Stimulated activated CD8-positive, alpha-beta memory T cell treated with anti-CD3 and anti-CD28 coated beads, Interleukin-12 subunit alpha, Interleukin-12 subunit beta, amount 100 ng/mL, for 24 hours (primary cell): ENCODE measurements at regions not wholly inside any gene's neighbourhood (a gene's known extent, or its start where the extent isn't known, plus 50 kb on each side); places are given as distances from the start of the nearest gene placed in this dataset.

Experiments
- DNase-seq: peaks from one replicate; pipeline ENCODE4 v3.0.0-alpha.2; 2020; ENCODE audit errors: extremely low read depth

DNA sequence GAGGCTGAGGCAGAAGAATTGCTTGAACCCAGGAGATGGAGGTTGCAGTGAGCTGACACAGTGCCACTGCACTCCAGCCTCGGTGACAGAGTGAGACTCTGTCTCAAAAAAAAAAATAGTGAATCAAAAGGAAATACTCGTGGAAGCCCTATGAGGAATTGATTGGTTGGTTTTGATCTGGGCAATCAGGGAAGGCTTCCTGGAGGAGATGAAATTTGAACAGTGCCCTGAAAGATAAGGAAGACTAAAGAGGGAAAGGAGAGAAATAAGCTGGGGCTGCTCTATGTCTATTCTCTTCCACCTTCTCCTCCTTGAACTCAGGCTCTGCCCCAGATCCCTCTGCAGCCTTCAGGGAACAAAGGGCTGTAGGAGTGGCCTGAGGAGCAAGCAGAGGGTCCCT, 54.1 kb downstream of the IRF2BPL start:
- DNase-seq, result no peak

DNA sequence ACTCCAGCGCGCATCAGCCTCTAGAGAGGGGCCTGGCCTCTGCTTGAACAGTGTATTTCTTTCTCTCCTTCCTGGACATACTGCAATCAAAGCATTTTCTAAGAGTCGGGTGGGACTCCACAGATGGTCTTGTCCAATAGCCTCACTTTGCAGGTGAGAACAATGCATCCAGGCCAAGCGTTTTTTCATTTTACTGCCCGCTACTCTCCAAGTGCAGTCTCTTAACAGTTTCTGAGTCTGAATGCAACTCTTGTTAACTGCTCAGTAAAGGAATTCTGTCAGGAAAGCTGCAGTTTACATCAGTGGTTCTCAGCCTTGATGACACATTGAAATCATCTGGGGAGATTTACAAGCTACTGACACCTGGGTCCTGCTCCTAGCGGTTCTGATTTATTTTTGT, 57.0 kb downstream of the IRF2BPL start:
- no peak for DNase-seq

DNA sequence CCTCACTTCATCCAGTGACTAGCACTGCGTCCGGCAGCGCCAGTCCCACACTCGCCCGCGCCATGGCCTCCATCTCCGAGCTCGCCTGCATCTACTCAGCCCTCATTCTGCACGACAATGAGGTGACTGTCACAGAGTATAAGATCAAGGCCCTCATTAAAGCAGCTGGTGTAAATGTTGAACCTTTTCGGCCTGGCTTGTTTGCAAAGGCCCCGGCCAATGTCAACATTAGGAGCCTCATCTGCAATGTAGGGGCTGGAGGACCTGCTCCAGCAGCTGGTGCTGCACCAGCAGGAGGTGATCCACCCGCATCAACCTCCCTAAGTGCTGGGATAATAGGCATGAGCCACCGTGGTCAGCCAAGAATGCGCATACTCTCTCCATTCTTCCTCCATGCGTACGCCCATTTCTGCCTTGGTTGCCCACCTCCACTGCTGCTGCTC, 59.9 kb downstream of the IRF2BPL start:
- DNase-seq, result no peak

DNA sequence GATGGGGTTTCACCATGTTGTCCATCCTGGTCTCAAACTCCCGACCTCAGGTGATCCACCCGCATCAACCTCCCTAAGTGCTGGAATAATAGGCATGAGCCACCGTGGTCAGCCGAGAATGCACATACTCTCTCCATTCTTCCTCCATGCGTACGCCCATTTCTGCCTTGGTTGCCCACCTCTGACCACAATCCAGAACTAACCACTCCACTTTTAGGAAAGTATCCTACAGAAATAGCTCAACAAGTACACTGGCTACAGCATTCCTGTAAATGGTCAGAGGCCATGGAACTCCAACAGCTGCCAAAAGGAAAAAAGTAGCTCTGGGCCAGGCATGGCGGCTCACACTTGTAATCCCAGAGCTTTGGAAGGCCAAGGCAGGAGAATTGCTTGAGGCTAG, 60.7 kb downstream of the IRF2BPL start:
- no peak for DNase-seq

DNA sequence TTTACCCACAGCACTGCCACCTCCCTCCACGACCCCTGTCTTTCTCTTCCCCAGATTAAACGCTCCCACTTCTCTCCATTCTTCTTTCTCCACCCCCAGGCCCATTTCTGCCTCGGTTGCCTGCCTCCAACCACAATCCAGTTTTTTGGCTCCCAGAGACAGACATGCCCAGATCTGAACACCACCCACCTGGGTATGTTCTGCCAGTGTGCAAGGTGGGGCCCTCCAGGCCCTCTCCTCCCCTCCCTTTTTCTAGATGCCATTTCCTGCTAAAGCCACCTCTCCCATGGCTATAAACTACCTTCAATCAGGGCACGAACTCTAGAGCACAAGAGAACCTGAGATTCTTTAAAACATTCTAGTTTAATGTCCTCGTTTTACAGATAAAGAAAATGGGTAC, 63.3 kb downstream of the IRF2BPL start:
- DNase-seq, result no peak

DNA sequence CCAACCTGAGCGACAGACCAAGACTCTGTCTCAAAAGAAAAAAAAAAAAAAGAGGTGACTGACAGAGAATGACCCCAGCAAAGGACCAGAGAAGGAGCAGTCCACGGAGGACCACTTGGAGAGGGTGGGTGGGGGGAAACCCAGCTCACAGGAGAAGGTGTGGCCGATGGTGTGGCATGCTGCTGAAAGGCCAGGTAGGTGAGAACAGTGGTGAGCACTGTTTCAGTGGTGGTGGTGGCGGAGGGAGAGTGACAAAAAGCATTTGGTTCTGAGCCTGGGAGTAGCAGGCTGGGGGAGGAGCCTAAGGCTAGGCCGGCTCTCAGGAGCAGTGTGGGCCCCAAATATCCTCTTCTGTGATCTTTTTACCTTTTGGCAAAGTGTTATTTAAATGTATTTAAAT, 63.8 kb downstream of the IRF2BPL start:
- DNase-seq, result no peak

DNA sequence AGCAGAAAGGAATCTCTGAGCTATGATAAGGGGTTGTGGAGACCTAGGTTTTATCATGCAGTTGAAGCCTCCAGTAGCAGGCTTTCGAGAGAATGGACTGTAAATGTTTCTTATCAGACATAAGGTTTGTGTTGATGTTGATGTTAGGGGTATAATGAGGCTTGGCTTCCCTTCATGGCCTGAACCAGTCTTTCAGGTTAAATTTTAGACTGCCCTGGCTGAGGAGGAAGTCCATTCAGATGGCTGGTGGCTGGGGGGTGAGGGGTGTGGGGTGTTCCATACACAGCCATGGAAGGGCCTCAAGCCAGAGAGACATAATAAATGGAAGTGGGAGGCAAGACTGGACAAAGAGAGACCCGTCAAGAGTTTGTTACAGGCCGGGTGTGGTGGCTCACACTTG, 65.1 kb downstream of the IRF2BPL start:
- DNase-seq, result no peak

DNA sequence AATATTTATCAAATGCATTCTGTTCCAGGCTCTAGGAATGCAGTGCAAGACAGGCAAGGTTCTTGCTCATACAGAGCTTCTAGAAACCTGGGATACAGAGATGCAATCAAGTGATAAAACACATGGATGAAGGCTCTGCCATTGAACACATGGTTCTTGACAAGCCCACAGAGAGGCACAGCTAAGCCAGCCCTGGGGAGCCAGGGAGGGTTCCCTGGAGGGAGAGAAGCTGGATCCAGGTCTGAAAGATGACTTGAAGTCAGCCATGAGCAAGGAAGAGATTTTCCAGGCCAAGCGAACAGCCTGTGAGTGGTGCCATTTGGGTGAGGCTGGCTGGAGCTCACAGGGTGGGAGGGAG, 66.2 kb downstream of the IRF2BPL start:
- no peak for DNase-seq

DNA sequence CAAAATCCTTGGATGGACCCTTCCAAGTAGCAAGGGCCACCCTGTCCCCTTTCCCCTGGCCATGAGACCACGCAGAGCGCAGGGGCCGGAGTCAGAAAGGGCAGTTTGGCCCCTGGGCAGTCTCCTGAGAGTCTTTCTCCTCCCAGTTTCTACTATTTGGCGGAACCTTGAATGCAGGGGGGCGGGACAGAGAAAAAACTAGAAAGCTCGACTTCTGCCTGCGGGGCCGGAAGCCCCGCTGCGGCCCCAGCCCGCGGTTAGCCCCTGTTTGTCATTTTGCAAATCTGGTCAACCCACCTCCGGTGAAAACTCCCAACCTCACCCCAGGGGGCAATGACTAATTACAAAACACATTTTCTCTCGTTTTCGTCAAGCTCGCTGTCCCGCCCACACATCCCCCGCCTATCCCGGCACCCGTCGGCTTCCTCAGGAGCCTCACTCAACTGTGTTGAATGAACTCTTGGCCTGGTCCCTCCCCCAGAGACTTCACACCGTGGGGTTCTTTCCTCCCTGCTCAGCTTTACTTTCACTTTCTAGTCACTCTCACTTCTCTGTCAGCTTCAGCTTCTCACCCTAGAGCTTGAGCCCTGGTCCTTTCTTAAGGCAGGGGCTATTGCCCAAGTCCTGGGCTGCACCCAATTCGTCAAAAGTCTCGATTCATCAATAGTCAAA, 66.7 kb downstream of the IRF2BPL start:
- peak; percentile 99 for DNase-seq

DNA sequence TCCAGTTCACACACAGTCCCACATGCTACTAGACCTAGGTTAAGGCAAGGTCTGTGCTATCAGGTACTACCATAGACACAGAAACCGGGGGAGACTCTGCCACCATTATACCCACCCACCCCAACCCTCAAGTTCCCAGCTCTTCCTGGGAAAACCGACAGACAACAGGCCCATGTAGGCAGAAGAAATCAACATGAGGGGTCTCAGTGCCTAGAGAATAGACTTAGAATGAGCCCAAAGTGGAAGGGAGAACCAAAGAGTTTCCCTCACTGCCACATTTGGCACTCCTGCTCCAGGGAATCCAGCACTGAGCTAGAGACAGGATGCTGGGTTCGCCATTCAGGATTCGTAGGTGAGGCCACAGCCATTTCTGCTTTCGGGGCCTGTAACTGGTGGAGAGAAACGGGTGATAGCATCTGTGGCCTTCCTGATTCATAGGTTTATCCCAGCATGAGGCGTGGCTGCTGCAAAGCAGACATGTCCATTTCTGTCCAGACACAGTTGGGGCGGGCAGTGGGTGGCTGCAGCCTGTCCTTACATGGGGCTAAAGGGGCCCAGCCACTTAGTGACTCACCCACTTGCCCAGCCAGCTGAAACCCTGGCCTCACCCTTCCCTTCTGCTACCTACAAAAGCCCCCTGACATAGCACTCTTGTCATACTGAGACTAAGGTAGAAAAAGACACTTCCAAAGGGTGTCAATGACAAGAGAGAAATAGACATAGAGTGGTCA, 69.4 kb downstream of the IRF2BPL start:
- no peak for DNase-seq

DNA sequence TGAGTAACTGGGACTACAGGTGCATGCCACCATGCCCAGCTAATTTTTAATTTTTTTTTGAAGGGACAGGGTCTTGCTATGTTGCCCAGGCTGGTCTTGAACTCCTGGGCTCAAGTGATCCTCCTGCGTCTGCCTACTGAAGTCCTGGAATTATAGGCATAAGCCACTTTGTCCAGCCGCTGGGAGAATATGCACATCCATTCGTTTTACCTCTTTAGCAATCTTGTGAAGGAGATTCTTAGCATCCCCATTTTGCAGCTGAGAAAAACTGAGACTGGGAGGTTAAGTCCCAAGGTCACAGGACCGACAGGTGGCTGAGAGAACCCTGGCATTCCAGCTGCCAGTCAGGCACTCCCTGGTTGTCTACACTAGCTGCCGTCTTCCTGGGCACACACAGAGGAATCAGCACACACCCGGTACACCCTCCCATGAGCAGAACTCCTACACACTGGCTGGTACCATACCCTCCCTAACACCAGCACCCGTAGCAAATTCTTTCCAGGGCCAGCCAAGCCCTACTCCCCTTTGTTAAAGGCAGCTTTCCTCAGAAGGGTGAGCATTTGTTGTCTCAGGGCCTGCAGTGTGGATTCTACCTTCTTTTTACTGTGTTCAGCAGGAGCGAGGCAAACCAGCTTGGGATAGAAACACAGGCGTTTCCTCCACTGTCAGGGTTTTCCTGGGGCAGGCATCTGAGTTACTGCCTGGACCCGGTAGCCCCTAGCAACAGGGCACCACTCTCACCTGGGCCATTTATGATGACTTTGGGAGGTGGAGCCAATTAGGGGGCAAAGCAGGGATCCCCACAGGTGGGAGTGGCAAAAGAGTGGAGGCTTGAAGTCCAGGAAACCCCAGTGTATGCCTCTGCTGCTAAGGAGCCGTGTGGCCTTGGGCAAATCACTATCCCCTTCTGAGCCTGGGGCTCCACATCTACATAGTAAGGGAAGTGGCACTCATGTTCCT, 70.2 kb downstream of the IRF2BPL start:
- DNase-seq, result no peak

DNA sequence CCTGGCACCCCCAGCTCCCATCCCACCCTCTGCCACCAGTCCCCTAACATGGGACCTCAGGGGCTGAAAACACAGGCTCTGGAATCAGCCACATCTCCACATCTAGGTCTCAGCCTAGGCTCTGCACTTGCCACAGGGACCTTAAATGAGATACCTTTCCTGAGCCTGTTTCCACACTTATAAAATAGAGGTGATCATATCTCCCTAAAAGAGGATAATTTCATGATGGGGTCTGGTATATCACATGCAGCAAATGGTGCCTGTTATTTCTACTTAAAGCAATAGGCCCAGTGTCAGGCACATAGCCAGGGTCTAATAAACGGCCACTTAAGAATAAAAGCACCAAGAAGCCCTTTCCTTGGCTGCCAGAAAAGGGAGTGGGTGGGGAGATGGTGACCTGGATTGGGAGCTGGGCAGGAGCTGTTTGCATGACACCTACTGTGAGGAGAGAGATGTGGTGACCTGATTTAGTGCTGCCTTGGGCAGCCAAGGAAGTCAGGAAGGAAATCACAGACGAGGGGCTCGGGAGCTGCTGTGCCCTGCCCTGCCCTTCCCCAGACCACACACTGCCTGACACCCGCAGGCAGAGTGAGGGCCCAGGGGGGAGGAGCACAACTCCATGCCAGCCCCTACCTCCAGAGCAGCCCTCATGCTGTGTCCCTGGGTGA, 71.2 kb downstream of the IRF2BPL start:
- no peak for DNase-seq

DNA sequence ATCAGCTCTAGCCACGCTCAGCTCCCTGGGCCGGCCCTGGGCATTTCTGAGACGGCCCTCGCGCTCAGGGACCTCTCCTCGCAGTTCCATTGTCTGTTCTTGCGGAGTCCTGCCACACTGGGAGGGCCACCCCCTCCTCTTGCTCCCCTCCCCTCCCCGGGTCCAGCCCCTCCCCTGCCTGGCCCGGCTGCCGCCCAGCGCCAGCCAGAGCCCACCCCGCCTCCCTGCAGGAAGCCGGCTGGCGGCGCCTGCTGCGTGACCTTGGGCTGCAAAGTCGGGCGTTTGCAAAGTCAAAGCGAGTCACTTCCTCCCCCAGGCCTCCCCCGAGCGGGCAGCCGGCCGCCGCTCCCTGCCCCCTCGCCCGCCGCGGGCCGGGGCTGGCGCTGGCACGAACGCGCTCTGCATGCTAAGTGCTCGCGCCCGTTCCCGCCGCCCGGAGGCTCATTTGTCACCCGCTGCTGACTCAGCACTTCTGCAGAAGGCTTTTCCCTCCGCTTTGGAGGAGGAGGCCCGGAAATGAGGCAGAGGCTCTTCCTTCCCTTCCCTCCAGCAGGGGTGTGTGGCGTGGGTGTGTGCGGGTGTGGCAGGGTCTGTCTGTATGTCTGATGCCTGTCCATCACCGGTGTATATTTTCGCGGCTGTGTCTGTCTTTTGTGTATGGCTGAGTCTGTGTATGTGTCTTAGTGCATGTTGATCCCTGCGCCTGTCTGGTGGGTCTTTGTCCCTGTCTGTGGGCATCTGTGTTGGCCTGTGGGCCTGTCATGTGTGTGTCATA, 72.0 kb downstream of the IRF2BPL start:
- peak; percentile 77 for DNase-seq

DNA sequence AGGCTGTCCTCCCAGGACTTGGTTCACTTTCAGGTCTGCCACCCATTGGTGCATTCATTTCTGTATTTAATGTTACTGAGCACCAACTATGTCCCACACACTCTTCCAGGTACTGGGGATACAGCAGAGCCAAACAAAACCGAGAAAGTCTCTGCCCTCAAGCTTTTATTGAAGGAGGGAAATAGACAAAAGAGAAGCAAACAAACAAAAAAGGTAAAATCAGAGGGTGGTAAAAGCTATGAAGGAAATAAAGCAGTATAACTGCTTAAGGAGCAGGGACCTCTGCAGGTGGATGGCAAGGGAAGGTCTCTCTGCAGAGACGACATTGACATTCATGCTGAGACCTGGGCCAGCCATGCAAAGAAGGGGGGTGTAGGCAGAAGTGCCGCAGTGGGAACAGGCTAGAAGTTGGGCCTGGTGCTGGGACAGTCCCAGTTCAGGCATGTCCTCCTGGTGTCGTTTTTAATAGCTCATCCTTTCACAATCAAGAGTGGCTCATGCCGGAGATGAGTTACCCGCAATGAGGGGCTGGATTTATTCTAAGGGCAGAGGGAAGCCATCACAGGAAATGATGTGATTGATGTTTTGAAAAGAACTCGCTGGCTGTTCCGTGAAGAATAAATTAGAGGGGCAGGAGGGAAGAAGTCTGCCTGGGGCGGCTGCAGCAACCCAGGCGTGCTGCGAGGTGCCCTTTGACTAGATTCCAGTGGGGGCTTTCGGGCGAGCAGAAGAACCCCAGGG, 72.8 kb downstream of the IRF2BPL start:
- no peak for DNase-seq

DNA sequence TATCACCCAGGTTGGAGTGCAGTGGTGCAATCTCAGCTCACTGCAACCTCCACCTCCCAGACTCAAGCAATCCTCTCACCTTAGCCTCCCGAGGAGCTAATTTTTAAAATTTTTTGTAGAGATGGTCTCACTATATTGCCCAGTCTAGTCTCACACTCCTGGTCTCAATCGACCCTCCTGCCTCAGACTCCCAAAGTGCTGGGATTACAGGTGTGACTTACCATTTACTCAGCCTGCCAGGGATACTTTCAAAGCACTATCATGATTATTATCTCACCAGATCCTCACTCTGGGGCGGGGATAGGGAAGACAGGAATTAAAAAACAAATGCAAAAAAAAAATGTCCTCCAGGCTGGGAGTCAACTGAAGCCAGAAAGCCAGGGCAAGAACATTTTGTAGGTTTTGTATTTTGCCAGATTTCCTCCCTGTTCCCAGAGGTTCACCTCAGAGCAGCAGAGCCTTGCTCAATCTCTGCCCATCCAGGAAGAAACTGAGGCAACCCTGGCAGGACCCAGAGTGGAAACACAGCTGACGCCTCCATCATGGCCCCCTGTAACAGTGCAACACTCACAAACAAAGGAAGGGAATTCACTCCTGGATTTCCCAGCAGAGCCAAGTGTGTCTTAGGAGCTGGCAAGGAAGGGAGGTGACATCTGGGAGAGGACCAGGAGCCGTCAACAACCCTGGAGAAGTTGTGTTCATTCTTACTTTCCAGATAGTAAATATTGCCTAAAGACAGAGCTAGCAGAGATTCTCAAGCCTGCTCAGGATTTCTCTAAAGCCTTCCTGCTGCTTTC, 73.9 kb downstream of the IRF2BPL start:
- DNase-seq, result no peak

DNA sequence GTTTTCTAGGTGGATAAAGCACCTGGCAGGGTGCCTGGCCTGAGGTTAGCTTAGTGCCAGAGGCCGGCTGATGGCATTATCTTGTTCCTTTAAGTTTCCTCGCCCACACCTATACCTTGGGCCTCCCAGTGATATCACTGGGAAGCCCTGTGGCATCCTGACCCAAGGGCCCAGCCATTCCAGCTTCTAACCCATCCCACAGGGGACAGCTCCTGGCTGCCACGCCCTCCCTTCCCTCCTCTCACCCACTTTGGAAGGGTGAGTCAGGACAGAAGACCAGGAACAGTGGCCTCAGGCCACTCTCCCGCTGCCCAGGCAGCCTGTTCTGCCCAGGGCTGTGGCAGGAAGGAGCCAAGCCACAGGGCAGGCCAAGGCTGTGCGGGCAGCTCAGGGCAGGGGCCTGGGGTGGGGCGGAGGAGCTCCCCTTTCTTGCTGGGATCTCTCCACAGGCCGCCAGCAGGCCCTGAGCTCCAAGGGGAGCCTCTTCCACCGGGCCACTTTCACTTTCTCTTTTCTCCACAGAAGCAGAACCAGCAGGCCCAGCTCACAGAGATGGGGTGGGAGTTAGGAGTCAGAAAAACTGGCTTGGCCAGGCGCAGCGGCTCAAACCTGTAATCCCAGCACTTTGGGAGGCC, 75.1 kb downstream of the IRF2BPL start:
- no peak for DNase-seq

DNA sequence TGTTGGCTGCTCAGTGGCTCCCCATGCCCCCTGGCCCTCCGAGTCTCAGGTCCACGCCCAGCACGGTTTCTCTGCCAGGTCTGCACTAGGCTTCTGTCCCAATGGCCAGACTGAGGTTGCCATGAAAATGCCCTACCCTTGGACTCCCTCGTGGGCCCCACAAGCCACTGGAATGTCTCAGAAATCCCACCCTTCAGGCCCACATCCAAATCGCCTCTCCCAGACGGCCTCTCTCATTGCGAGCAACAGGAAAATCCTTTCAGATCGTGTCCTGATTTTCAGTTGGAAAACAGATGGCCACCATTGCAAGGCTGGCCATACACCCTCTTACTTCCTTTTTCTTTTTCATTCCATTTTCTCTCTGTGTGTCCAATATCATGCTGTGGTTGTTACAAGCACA, 77.3 kb downstream of the IRF2BPL start:
- DNase-seq, result no peak

DNA sequence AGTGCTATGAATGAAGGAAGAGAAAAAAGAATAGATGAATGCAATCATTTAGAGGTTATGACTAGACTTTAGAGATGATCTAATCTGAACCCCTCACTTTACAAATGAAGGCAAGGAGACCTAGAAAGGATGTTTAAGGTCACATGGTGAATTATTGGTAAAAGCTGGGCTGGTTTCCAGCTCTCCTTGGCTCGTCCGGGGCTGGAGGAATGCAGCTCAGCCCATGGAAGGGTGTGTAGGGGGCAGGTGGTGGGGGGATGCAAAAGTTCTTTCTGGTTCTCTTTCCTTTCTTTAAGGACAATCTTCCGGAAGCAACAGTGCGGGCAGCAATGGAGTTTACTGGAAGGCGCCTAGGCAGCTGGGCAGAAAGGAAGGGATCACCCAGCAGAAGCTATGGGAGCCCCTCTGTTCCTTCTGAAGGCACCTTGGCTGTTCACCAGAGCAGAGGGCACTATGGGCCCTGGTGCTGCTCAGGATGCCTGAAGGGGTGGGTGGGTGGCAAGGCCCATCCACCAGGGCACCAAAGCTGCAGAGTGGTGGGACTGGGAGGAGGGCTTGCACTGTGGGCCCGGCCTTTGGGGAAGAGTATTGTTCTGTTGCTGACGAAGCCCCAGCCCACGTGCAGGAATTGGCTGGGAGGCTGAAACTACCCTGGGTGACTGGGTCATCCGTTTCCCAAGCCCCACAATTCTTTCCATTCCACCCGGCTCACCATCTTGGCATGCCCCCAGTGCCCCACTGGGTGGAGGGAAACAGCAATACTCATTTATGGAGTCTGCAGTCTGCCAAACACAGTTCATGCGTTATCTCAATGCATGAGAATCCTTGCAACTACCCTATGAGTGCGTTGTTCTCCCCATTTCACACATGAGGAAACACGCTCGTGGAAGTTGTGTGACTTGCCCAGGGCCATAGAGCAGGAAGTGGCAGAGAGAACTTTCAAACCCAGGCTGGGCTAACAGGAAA, 78.2 kb downstream of the IRF2BPL start:
- no peak for DNase-seq
